ENCODE measurements at regions not wholly inside any gene's neighbourhood (a gene's known extent, or its start where the extent isn't known, plus 50 kb on each side); places are given as distances from the start of the nearest gene placed in this dataset.
A peak's percentile ranks its signal among the peaks of the same experiment; 100 is the strongest.

DNA sequence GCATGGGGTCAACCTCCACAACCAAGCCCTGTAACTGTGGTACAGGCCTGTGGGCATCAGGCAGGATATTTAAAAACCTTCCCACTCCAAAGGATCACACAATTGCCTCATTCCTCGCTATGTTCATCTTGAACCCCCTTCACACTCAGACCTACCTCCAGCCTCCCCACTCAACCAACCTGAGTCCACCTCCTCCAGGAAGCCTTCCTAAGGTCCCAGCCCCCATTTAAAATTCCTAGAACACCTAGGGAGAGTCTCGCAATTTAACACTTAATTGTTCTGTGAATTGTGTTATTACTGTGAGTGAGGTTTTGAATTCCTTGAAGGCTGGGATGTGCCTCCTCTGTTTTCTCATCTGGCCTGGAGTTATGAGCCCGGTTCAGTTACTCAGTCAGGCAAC is 93.1 kb upstream of the SMNDC1 start:
- H3K4me3 ChIP-seq: no peak overlapping the region
- no peak for TF ChIP-seq CTCF (IDR thresholded peaks at IDR 0.05)
- DNase-seq: no peak
- H3K4me1 ChIP-seq: peaks cover 0 to 12% (median 5%) of the 10 kb centered on the region in 4 donors
- no peaks in the 10 kb centered on the region for H3K36me3 ChIP-seq
- no peak overlapping the region for H3K27ac ChIP-seq
- intact Hi-C loops (cut with DNase I; ENCODE audit: low total_unique reads): no loop called here
- peaks cover 0 to 15% of the 10 kb centered on the region in 2 donors for H3K27me3 ChIP-seq
- no peaks in the 10 kb centered on the region for H3K9me3 ChIP-seq

- H3K9me3 ChIP-seq: no peaks in the 10 kb centered on the region
- H3K4me3 ChIP-seq: no peak overlapping the region
- peak; percentile 67 to 73 for DNase-seq
- intact Hi-C loops (cut with DNase I; ENCODE audit: low total_unique reads): no loop called here
- TF ChIP-seq CTCF (IDR thresholded peaks at IDR 0.05): no peak
- H3K27me3 ChIP-seq: peaks cover 0 to 8% of the 10 kb centered on the region in 2 donors
- no peaks in the 10 kb centered on the region for H3K36me3 ChIP-seq
- H3K4me1 ChIP-seq: peaks cover 0 to 12% (median 3%) of the 10 kb centered on the region in 4 donors
- H3K27ac ChIP-seq: no peak overlapping the region
These were observed 93.8 kb upstream of the SMNDC1 start for GRCh38 chr10:110398419-110399105.

DNA sequence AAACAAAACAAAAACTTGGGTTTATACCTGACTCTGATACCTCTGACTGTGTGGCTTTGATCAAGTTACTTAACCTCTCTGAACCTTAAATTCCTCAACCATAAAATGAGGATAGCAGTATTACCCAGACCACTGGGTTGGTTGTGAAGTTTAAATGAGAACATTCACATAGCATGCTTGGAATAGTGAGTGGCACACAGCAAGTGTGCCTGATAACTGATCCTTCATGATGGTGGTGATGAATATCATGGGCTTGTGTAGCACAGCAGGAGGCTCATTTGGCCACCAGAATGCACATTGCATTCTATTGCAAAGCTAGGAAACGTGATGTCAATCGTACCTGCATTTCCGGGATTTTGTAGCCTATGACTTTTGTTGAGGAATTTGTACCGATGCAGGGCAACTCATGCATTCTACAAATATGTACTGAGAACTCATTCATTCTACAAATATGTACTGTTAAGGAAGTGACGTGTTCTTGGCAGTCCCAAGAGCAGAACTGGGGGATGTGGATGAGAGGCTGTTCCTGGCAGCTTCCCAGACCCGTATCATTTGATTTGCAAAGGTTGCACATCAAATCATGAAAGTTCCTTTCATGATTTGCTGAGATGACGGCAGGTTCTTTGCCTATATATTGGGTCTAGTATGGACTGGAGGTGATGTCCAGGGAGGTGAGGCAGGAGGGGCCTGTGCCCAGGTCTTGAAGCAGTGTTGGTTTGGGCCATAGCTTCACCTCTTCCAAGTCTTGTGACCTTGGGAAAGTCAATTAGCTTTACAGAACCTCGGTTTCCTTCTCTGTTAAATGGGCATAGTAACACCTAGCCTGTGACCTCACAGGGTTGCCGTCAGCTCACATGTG is 94.6 kb upstream of the SMNDC1 start:
- intact Hi-C loops (cut with DNase I; ENCODE audit: low total_unique reads): no loop called here
- Histone ChIP-seq H3K4me3 (no peak overlapping the region), H3K4me1 (peaks cover 0 to 12% (median 3%) of the 10 kb centered on the region in 4 donors), H3K27me3 (peaks cover 0 to under 1% of the 10 kb centered on the region in 2 donors), H3K27ac (no peak overlapping the region), H3K9me3 (no peaks in the 10 kb centered on the region), H3K36me3 (no peaks in the 10 kb centered on the region)
- TF ChIP-seq CTCF (IDR thresholded peaks at IDR 0.05): no peak
- no peak for DNase-seq

GRCh38 chr10:110399965-110400933 is 95.5 kb upstream of the SMNDC1 start:
- peaks cover 0 to 12% (median 3%) of the 10 kb centered on the region in 4 donors for H3K4me1 ChIP-seq
- TF ChIP-seq CTCF (IDR thresholded peaks at IDR 0.05): no peak
- no peaks in the 10 kb centered on the region for H3K36me3 ChIP-seq
- intact Hi-C loops (cut with DNase I; ENCODE audit: low total_unique reads): no loop called here
- no peaks in the 10 kb centered on the region for H3K27me3 ChIP-seq
- H3K27ac ChIP-seq: no peak overlapping the region
- no peak for DNase-seq
- H3K4me3 ChIP-seq: no peak overlapping the region
- H3K9me3 ChIP-seq: no peaks in the 10 kb centered on the region

- no peak for DNase-seq
- Histone ChIP-seq H3K27ac (no peak overlapping the region), H3K4me1 (peaks cover 0 to 12% (median 3%) of the 10 kb centered on the region in 4 donors), H3K36me3 (no peaks in the 10 kb centered on the region), H3K27me3 (no peaks in the 10 kb centered on the region), H3K4me3 (no peak overlapping the region), H3K9me3 (no peaks in the 10 kb centered on the region)
- intact Hi-C loops (cut with DNase I; ENCODE audit: low total_unique reads): no loop called here
- TF ChIP-seq CTCF (IDR thresholded peaks at IDR 0.05): no peak
These were observed 96.2 kb upstream of the DUSP5 start for GRCh38 chr10:110401401-110402076.

Data from tibial artery (tissue), 4 donors.